Upper lobe of left lung (tissue), 4 donors: ENCODE measurements at regions not wholly inside any gene's neighbourhood (a gene's known extent, or its start where the extent isn't known, plus 50 kb on each side); places are given as distances from the start of the nearest gene placed in this dataset.

Experiments
- CTCF ChIP-seq, 6 experiments: fragments of 450-650 bp in 4 of 6; fragments of 200-600 bp in 2 of 6; sonication (generic) in 2 of 6; IDR thresholded peaks; one replicate each; pipeline ENCODE4 v1.5.1; 2016 to 2019; ENCODE audit warnings: antibody characterized with exemption in 6 of 6
- EP300 ChIP-seq, 4 donors: sonication (generic); formaldehyde crosslinking; IDR thresholded peaks; one replicate each; pipeline ENCODE4 v1.5.1; 2017; ENCODE audit warnings: antibody characterized with exemption in 4 of 4, control low read depth in 2 of 4
- POLR2A ChIP-seq, 4 donors: fragments of 450-650 bp; IDR thresholded peaks; one replicate each; pipeline ENCODE4 v1.5.1; 2016 to 2017; ENCODE audit warnings: antibody characterized with exemption in 4 of 4, mild to moderate bottlenecking in 2 of 4
- POLR2AphosphoS5 ChIP-seq, 2 donors: sonication (generic); formaldehyde crosslinking; IDR thresholded peaks; one replicate each; pipeline ENCODE4 v1.5.1; 2017; ENCODE audit warnings: antibody characterized with exemption in 2 of 2

- no peak for TF ChIP-seq POLR2A (IDR thresholded peaks at IDR 0.05)
- TF ChIP-seq CTCF (IDR thresholded peaks at IDR 0.05), result no peak
- TF ChIP-seq POLR2AphosphoS5 (IDR thresholded peaks at IDR 0.05), result no peak
- no peak for TF ChIP-seq EP300 (IDR thresholded peaks at IDR 0.05)
Observed at GRCh38 chr4:123014038-123014437, 91.6 kb upstream of the NUDT6 start.
